ENCODE measurements at regions not wholly inside any gene's neighbourhood (a gene's known extent, or its start where the extent isn't known, plus 50 kb on each side); places are given as distances from the start of the nearest gene placed in this dataset.

GRCh38 chr7:31419505-31420055 lies 79.1 kb upstream of the NEUROD6 start:
- H3K27me3 Mint-ChIP-seq (ENCODE audit: insufficient read depth, unreplicated experiment), result no peaks in the 10 kb centered on the region

GRCh38 chr7:31420948-31421347 lies 80.4 kb upstream of the NEUROD6 start:
- no peak for DNase-seq (ENCODE audit: unreplicated experiment)
- TF ChIP-seq CTCF (IDR thresholded peaks at IDR 0.05; ENCODE audit: unreplicated experiment), result no peak
- CTCF ChIA-PET, result interaction anchor here (0.7 to 5.2 kb wide), 3 partner anchors 10 to 362 kb away, joined by 3 to 36 read pairs (median 3); no protein-coding TSS in a partner anchor
- POLR2A ChIA-PET, result no interaction called here
- Mint-ChIP-seq H3K27me3 (ENCODE audit: insufficient read depth, unreplicated experiment) (no peaks in the 10 kb centered on the region), H3K4me1 (ENCODE audit: insufficient read depth, unreplicated experiment) (no peaks in the 10 kb centered on the region), H3K27ac (ENCODE audit: low read depth, unreplicated experiment) (no peak overlapping the region), H3K9me3 (ENCODE audit: unreplicated experiment) (no peaks in the 10 kb centered on the region), H3K4me3 (ENCODE audit: unreplicated experiment) (no peak overlapping the region), H3K36me3 (ENCODE audit: insufficient read depth, unreplicated experiment) (no peaks in the 10 kb centered on the region)
- BruUV-seq (replicated peaks), result no TSS peak
- intact Hi-C loops (cut with micrococcal nuclease), result no loop called here

More at GRCh38 chr7:31419505-31420055, 79.1 kb upstream of the NEUROD6 start:
- BruUV-seq (replicated peaks), result no TSS peak
- Mint-ChIP-seq H3K9me3 (ENCODE audit: unreplicated experiment) (no peaks in the 10 kb centered on the region), H3K4me1 (ENCODE audit: insufficient read depth, unreplicated experiment) (no peaks in the 10 kb centered on the region), H3K4me3 (ENCODE audit: unreplicated experiment) (no peak overlapping the region), H3K36me3 (ENCODE audit: insufficient read depth, unreplicated experiment) (no peaks in the 10 kb centered on the region), H3K27ac (ENCODE audit: low read depth, unreplicated experiment) (no peak overlapping the region)
- intact Hi-C loops (cut with micrococcal nuclease), result no loop called here
- DNase-seq (ENCODE audit: unreplicated experiment), result no peak
- CTCF ChIA-PET, result interaction anchor here (0.7 to 5.2 kb wide), 4 partner anchors 23 to 56 kb away, joined by 3 to 36 read pairs (median 4); no protein-coding TSS in a partner anchor
- TF ChIP-seq CTCF (IDR thresholded peaks at IDR 0.05; ENCODE audit: unreplicated experiment), result no peak
- POLR2A ChIA-PET, result no interaction called here

- CTCF ChIA-PET, result interaction anchor here (0.9 to 1.8 kb wide), 3 partner anchors 9 to 229 kb away, joined by 3 to 10 read pairs (median 5); no protein-coding TSS in a partner anchor
Observed at GRCh38 chr7:31421607-31422006, 81.1 kb upstream of the NEUROD6 start.

GRCh38 chr7:31423994-31424393 lies 83.5 kb upstream of the NEUROD6 start:
- H3K27ac Mint-ChIP-seq (ENCODE audit: low read depth, unreplicated experiment), result no peak overlapping the region
- TF ChIP-seq CTCF (IDR thresholded peaks at IDR 0.05; ENCODE audit: unreplicated experiment), result no peak
- no peak for DNase-seq (ENCODE audit: unreplicated experiment)
- H3K27me3 Mint-ChIP-seq (ENCODE audit: insufficient read depth, unreplicated experiment), result no peaks in the 10 kb centered on the region
- H3K36me3 Mint-ChIP-seq (ENCODE audit: insufficient read depth, unreplicated experiment), result no peaks in the 10 kb centered on the region
- BruUV-seq (replicated peaks), result no TSS peak
- H3K9me3 Mint-ChIP-seq (ENCODE audit: unreplicated experiment), result no peaks in the 10 kb centered on the region
- no peaks in the 10 kb centered on the region for H3K4me1 Mint-ChIP-seq (ENCODE audit: insufficient read depth, unreplicated experiment)
- intact Hi-C loops (cut with micrococcal nuclease), result no loop called here
- ChIA-PET CTCF (interaction anchor here (1.7 kb wide), 1 partner anchor 19 kb away, joined by 8 read pairs; no protein-coding TSS in a partner anchor), POLR2A (no interaction called here)
- no peak overlapping the region for H3K4me3 Mint-ChIP-seq (ENCODE audit: unreplicated experiment)

More at GRCh38 chr7:31421607-31422006, 81.1 kb upstream of the NEUROD6 start:
- POLR2A ChIA-PET, result no interaction called here
- Mint-ChIP-seq H3K36me3 (ENCODE audit: insufficient read depth, unreplicated experiment) (no peaks in the 10 kb centered on the region), H3K27ac (ENCODE audit: low read depth, unreplicated experiment) (no peak overlapping the region), H3K9me3 (ENCODE audit: unreplicated experiment) (no peaks in the 10 kb centered on the region), H3K4me3 (ENCODE audit: unreplicated experiment) (no peak overlapping the region), H3K27me3 (ENCODE audit: insufficient read depth, unreplicated experiment) (no peaks in the 10 kb centered on the region), H3K4me1 (ENCODE audit: insufficient read depth, unreplicated experiment) (no peaks in the 10 kb centered on the region)
- no peak for TF ChIP-seq CTCF (IDR thresholded peaks at IDR 0.05; ENCODE audit: unreplicated experiment)
- no TSS peak for BruUV-seq (replicated peaks)
- intact Hi-C loops (cut with micrococcal nuclease), result no loop called here
- no peak for DNase-seq (ENCODE audit: unreplicated experiment)

Measured in MCF 10A (cell line).